Fibroblast of pulmonary artery (primary cell): ENCODE measurements at regions not wholly inside any gene's neighbourhood (a gene's known extent, or its start where the extent isn't known, plus 50 kb on each side); places are given as distances from the start of the nearest gene placed in this dataset.
A peak's percentile ranks its signal among the peaks of the same experiment; 100 is the strongest.

Source experiments
- DNase-seq: peaks from one replicate; pipeline ENCODE4 v3.0.0-alpha.2; 2010; ENCODE audit warnings: low read depth
- H3K4me3 ChIP-seq: replicated peaks from 2 replicates; pipeline ENCODE4 v1.5.1; 2011; ENCODE audit warnings: low read depth, mild to moderate bottlenecking, control low read depth, low read length, moderate library complexity
- TF ChIP-seq, protein P1 (sequence below): IDR thresholded peaks from 2 replicates; pipeline ENCODE4 v1.5.1; 2011; ENCODE audit warnings: mild to moderate bottlenecking, control low read depth, low read length, inconsistent platforms; ENCODE audit errors: missing control alignments

DNA sequence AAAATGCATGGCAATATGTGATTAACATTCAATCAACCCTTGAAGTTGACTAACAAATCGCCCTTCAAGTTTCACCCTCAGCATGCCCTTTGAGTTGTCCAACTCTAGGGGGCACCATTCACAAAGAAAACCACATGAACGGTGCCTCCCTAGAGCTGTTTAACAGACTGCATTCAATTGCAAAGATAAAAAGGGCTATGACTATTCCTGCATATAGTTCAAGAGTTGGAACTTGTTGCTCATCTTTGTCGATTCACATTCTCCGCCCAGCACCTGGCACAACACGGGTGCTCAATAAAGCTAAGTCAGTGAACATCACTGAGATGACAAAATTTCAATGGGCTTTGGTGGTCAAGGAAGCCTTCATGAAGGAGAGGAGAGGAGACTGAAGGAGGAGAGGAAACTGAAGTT, 69.6 kb upstream of the SLC30A5 start:
- TF ChIP-seq, protein P1, sequence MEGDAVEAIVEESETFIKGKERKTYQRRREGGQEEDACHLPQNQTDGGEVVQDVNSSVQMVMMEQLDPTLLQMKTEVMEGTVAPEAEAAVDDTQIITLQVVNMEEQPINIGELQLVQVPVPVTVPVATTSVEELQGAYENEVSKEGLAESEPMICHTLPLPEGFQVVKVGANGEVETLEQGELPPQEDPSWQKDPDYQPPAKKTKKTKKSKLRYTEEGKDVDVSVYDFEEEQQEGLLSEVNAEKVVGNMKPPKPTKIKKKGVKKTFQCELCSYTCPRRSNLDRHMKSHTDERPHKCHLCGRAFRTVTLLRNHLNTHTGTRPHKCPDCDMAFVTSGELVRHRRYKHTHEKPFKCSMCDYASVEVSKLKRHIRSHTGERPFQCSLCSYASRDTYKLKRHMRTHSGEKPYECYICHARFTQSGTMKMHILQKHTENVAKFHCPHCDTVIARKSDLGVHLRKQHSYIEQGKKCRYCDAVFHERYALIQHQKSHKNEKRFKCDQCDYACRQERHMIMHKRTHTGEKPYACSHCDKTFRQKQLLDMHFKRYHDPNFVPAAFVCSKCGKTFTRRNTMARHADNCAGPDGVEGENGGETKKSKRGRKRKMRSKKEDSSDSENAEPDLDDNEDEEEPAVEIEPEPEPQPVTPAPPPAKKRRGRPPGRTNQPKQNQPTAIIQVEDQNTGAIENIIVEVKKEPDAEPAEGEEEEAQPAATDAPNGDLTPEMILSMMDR: peak; percentile 68
- DNase-seq: peak; percentile 67
- no peak overlapping the region for H3K4me3 ChIP-seq

DNA sequence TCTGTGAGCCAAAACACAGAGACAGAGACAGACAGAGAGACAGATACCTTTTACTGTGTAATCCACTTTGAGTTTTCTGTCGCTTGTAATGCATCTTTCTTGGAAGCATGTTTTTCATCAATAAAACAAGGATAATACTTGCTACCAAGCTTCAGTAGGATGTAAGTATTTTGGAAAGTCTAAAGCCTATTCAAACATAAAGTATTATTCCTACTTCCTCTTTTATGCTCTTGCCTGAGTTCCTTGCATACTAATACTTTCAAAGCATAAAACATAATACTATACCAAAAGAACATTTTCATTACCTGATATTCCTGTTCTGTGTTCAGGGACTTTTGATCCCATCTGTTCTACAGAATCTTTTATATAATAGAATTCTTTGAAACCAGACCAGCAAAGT, 64.5 kb upstream of the SLC30A5 start:
- H3K4me3 ChIP-seq: no peak overlapping the region
- DNase-seq: no peak
- TF ChIP-seq, protein P1: no peak

GRCh38 chr5:69030358-69031062, 63.3 kb upstream of the SLC30A5 start:
- TF ChIP-seq, protein P1: no peak
- H3K4me3 ChIP-seq: no peak overlapping the region
- DNase-seq: no peak

GRCh38 chr5:69032009-69032408, 61.8 kb upstream of the SLC30A5 start:
- DNase-seq: no peak
- H3K4me3 ChIP-seq: no peak overlapping the region
- TF ChIP-seq, protein P1: no peak

DNA sequence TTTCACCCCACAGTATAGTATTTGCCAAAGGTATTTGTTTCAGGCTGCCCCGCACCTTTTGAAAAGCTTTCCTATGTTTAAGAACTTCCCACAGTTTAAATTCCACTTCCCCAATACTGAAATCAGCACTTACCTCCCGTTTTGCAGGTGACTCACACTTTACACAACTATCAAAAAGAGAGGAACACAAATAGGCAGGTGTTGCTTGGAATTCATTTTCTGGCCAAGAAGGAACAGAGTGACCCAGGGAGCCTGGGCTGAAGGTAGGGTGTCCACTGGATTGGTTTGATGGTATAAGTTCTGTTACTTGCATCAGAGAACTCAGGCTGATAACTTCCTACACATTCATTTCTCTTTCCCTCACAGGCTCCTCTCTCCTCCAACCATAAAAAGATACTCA, 60.1 kb upstream of the SLC30A5 start:
- TF ChIP-seq, protein P1: no peak
- H3K4me3 ChIP-seq: no peak overlapping the region
- no peak for DNase-seq

DNA sequence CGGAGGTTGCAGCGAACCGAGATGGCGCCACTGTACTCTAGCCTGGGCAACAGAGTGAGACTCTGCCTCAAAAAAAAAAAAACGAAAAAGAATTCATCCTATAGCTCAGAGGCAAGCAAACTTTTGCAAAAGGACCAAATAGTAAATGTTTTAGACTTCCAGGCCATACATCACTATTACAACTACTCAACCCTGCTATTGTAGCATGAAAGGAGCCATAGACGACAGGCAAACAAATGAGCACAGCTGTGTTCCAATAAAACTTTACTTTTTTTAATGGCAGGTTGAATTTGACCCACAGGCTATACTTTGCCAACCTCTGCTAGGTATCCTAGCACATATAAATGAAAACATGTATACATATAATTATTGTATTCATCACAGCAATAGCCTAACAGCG, 58.9 kb upstream of the SLC30A5 start:
- no peak for DNase-seq
- TF ChIP-seq, protein P1: no peak
- H3K4me3 ChIP-seq: no peak overlapping the region

DNA sequence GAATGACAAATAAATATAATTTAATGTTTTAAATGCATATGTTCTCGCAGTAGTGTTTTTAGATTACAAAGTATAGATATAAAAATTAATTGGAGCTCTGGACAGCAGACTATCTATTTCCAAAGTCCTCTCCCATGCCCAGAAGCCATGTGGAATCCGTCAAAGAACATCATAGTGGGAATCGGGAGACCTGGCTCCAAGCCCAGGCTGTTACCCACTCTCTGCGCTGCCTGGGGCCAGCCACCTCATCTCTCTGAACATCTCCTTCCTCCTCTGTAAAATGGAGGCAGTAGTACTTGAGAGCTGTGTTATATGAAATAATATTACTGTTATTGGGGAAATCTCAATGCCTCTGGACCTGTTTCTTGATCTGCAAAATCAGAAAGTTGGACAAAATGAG, 58.1 kb upstream of the SLC30A5 start:
- TF ChIP-seq, protein P1: no peak
- no peak overlapping the region for H3K4me3 ChIP-seq
- no peak for DNase-seq
